ENCODE measurements at regions not wholly inside any gene's neighbourhood (a gene's known extent, or its start where the extent isn't known, plus 50 kb on each side); places are given as distances from the start of the nearest gene placed in this dataset.

DNA sequence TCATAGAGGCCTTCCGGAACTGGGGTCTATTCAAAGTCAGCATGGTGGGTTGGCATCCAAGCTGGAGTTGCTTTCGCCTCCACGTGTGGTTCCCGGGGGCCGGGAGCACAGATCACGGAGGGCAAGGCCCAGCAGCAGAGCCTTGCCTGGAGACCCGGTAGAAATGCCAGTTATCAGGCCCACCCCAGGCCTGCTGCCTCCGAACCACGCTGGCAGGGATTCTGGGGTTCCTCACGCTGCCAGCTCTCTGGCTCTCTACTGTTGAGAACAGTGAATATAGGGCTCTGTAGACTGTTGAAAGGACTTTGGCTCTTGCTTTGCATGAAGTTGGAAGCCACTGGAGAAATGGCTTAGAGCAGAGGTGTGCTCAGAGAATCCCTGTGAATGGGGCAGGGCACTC, 127.5 kb downstream of the RIPK4 start (continued):
- TF ChIP-seq, protein P1, sequence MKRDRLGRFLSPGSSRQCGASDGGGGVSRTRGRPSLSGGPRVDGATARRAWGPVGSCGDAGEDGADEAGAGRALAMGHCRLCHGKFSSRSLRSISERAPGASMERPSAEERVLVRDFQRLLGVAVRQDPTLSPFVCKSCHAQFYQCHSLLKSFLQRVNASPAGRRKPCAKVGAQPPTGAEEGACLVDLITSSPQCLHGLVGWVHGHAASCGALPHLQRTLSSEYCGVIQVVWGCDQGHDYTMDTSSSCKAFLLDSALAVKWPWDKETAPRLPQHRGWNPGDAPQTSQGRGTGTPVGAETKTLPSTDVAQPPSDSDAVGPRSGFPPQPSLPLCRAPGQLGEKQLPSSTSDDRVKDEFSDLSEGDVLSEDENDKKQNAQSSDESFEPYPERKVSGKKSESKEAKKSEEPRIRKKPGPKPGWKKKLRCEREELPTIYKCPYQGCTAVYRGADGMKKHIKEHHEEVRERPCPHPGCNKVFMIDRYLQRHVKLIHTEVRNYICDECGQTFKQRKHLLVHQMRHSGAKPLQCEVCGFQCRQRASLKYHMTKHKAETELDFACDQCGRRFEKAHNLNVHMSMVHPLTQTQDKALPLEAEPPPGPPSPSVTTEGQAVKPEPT (CRISPR knock-in tag; IDR thresholded peaks at IDR 0.05; ENCODE audit: low read depth): no peak
- TF ChIP-seq EED (CRISPR knock-in tag; IDR thresholded peaks at IDR 0.05) (no peak), AHR (CRISPR knock-in tag; IDR thresholded peaks at IDR 0.05) (no peak), ZNF713 (CRISPR knock-in tag; IDR thresholded peaks at IDR 0.05) (no peak), ZNF674 (CRISPR knock-in tag; IDR thresholded peaks at IDR 0.05; ENCODE audit: low read depth) (no peak)
- TF ChIP-seq, protein P2, sequence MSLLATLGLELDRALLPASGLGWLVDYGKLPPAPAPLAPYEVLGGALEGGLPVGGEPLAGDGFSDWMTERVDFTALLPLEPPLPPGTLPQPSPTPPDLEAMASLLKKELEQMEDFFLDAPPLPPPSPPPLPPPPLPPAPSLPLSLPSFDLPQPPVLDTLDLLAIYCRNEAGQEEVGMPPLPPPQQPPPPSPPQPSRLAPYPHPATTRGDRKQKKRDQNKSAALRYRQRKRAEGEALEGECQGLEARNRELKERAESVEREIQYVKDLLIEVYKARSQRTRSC (CRISPR knock-in tag; IDR thresholded peaks at IDR 0.05; ENCODE audit: low read depth): no peak
- TF ChIP-seq, protein P3, sequence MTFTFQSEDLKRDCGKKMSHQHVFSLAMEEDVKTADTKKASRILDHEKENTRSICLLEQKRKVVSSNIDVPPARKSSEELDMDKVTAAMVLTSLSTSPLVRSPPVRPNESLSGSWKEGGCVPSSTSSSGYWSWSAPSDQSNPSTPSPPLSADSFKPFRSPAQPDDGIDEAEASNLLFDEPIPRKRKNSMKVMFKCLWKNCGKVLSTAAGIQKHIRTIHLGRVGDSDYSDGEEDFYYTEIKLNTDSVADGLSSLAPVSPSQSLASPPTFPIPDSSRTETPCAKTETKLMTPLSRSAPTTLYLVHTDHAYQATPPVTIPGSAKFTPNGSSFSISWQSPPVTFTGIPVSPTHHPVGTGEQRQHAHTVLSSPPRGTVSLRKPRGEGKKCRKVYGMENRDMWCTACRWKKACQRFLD (CRISPR knock-in tag; IDR thresholded peaks at IDR 0.05; ENCODE audit: borderline replicate concordance): no peak

DNA sequence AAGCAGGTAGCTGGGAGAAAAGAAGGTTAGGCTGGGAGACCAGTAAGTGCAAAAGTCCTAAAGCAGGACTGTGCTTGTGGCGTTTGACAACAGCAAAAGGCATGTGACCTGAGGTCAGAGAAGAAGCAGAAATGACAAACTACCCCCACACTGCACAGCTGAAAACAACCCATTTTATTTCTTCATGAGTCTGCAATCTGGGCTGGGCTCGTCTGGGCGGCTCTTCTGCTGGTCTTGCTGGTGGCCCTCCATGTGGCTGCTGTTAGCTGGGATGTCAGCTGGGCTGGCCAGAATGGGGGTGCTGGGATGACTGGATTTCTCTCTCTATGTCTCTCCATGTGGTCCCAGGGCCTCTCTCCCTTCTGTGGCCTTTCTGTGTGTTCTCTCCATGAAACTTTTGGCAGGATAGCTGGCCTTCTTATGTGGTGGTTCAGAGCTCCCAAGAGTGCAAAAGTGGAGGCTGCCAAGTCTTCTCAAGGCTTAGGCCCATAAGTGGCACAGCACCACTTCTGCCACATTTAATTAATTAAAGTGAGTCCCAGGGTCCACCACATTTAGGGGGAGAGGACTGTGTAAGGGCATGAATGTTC, 128.6 kb downstream of the RIPK4 start:
- H3K4me1 ChIP-seq (ENCODE audit: insufficient read depth, low read length): peaks cover 18% of the 10 kb centered on the region
- POLR2A ChIA-PET: no interaction called here
- in situ Hi-C loops (cut with HindIII; ENCODE audit: extremely low pct_ligation_motif_present, low pct_unique_long_range_greater_than_20kb): no loop called here

More for the DNA sequence above, 128.6 kb downstream of the RIPK4 start:
- no peak for DNase-seq (ENCODE audit: low spot score)
- no peak overlapping the region for H2AFZ ChIP-seq (ENCODE audit: low read length)
- H3K27me3 ChIP-seq (ENCODE audit: control insufficient read depth in 1 of 2, insufficient read depth in 2 of 2, low read length in 2 of 2): peaks cover 0 to 8% of the 10 kb centered on the region in 2 experiments; a peak in 2 of 5 replicates
- no TSS peak for BruUV-seq (replicated peaks)
- ATAC-seq: no peak
- no peaks in the 10 kb centered on the region for H4K20me1 ChIP-seq (ENCODE audit: insufficient read depth, low read length)
- no peak overlapping the region for H3K27ac ChIP-seq (ENCODE audit: extremely low read length, insufficient read depth, low read length)
- intact Hi-C loops (cut with micrococcal nuclease; ENCODE audit: unreplicated experiment): no loop called here
- no peaks in the 10 kb centered on the region for H3K9me3 ChIP-seq (ENCODE audit: low read length)
- H3K79me2 ChIP-seq (ENCODE audit: insufficient read depth, low read length): no peaks in the 10 kb centered on the region
- CTCF ChIA-PET (ENCODE audit: low intra/inter-chr PET ratio, low total read pairs): no interaction called here
- TF ChIP-seq CHD4 (IDR thresholded peaks at IDR 0.05; ENCODE audit: borderline replicate concordance, low read length) (no peak), ZNF331 (CRISPR knock-in tag; IDR thresholded peaks at IDR 0.05) (peak; percentile 74; the same call in 1 of the 2 replicates)
- TF ChIP-seq, protein P4, sequence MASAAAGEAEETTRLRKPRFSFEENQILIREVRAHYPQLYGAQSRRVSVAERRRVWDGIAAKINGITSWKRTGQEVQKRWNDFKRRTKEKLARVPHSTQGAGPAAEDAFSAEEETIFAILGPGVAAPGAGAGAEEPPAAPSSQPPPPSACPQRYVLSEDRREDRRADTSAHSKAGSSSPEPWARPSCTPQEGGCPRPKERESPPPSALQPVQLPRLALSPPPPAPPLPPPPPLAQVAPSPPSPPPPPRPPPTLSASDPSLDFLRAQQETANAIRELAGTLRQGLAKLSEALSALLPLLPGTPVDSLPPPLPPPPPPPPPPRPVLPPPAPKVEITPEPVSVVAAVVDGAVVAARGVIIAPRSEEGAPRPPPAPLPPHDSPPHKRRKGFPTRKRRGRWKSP (CRISPR knock-in tag; IDR thresholded peaks at IDR 0.05): no peak
- FAIRE-seq: no peak
- H3K36me3 ChIP-seq (replicated peaks in 1 of 2; ENCODE audit: control insufficient read depth in 1 of 2, insufficient read depth in 2 of 2, low read length in 2 of 2): no peaks in the 10 kb centered on the region
- no peak overlapping the region for H3K4me3 ChIP-seq (replicated peaks in 1 of 3; ENCODE audit: insufficient read depth in 1 of 3, low read depth in 2 of 3, low read length in 3 of 3)
- no peak overlapping the region for H3K9ac ChIP-seq (ENCODE audit: insufficient read depth, low read depth, low read length)
- WGBS (ENCODE audit: low lambda C conversion rate): 5% methylated on average over 3 of the region's 3 CpGs
- H3K4me2 ChIP-seq (ENCODE audit: low read depth, low read length): no peak overlapping the region

Measured in HepG2 (cell line).